Body of pancreas (tissue), 4 donors: ENCODE measurements at regions not wholly inside any gene's neighbourhood (a gene's known extent, or its start where the extent isn't known, plus 50 kb on each side); places are given as distances from the start of the nearest gene placed in this dataset.

ENCODE experiments used
- POLR2A ChIP-seq, 3 donors: fragments of 450-650 bp; IDR thresholded peaks; one replicate each; pipeline ENCODE4 v1.6.1; 2016; ENCODE audit warnings: antibody characterized with exemption in 3 of 3, mild to moderate bottlenecking in 2 of 3
- TF ChIP-seq, protein P1 (sequence below), 7 experiments: fragments of 450-650 bp in 4 of 7; fragments of 200-600 bp in 3 of 7; sonication (generic) in 3 of 7; IDR thresholded peaks; one replicate each; pipeline ENCODE4 v1.5.1; 2016 to 2019; ENCODE audit warnings: antibody characterized with exemption in 7 of 7

DNA sequence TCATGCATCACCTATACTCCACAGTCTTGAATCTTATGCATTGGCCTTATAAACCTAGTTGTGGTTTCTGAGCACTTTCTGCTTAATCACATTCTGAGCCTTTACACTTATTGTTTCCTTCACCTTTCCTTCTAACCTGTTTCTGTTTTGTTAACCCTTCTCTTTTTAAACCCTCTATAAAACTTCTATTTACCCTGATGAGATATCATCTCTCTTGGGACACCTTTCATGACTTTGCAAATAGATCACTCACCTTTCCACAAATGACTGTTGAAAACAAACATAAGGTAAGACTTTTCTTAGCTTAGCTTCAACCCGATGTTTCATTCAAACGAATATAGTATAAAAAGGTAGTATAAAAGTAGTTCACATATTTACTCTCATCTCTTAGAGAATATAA lies 483.6 kb downstream of the FAM181B start:
- TF ChIP-seq, protein P1, sequence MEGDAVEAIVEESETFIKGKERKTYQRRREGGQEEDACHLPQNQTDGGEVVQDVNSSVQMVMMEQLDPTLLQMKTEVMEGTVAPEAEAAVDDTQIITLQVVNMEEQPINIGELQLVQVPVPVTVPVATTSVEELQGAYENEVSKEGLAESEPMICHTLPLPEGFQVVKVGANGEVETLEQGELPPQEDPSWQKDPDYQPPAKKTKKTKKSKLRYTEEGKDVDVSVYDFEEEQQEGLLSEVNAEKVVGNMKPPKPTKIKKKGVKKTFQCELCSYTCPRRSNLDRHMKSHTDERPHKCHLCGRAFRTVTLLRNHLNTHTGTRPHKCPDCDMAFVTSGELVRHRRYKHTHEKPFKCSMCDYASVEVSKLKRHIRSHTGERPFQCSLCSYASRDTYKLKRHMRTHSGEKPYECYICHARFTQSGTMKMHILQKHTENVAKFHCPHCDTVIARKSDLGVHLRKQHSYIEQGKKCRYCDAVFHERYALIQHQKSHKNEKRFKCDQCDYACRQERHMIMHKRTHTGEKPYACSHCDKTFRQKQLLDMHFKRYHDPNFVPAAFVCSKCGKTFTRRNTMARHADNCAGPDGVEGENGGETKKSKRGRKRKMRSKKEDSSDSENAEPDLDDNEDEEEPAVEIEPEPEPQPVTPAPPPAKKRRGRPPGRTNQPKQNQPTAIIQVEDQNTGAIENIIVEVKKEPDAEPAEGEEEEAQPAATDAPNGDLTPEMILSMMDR (IDR thresholded peaks at IDR 0.05) = no peak
- TF ChIP-seq POLR2A (IDR thresholded peaks at IDR 0.05) = no peak
